ENCODE measurements at regions not wholly inside any gene's neighbourhood (a gene's known extent, or its start where the extent isn't known, plus 50 kb on each side); places are given as distances from the start of the nearest gene placed in this dataset.

DNA sequence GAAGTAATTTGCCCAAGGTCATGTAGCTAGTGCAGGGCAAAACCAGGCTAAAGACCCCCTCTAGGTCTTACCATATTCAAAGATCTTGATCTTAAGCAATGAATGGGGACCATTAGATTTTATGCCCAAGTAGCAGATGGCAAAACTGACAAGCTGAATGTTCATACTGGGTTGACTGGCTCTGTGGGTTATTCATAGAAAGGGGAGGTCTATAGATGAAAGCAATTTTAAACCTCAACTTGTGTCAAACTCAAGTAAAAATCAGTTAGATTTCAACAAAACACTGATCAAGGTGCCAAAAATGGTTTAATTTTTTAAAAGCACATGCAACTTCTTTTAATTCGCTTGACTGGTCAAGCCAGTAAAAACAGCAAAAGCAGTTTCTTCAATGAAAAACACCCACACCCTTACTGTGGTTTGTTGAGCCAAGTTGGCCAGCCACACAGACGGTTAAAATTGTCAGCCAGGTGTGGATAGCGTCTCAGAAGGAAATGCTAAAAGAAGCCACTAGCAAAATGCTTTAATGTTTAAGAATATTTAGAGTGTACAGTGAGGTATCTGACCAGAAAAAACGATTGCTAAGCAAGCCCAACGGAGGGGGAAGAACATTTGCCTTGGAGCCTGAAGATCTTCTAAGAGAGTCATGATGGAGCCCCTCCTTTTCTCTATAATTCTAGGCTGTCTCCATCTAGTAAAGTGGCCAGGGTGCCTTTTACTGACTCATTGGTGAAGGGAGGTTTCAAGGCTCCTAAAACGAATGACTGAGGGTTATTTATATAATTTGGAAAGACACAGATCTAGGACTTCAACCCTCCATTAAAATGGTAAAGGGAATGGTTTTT is 539.6 kb upstream of the CLINT1 start:
- POLR2A ChIA-PET: no interaction called here
- no peak for DNase-seq (ENCODE audit: extremely low spot score)
- TF ChIP-seq, protein P1, sequence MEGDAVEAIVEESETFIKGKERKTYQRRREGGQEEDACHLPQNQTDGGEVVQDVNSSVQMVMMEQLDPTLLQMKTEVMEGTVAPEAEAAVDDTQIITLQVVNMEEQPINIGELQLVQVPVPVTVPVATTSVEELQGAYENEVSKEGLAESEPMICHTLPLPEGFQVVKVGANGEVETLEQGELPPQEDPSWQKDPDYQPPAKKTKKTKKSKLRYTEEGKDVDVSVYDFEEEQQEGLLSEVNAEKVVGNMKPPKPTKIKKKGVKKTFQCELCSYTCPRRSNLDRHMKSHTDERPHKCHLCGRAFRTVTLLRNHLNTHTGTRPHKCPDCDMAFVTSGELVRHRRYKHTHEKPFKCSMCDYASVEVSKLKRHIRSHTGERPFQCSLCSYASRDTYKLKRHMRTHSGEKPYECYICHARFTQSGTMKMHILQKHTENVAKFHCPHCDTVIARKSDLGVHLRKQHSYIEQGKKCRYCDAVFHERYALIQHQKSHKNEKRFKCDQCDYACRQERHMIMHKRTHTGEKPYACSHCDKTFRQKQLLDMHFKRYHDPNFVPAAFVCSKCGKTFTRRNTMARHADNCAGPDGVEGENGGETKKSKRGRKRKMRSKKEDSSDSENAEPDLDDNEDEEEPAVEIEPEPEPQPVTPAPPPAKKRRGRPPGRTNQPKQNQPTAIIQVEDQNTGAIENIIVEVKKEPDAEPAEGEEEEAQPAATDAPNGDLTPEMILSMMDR (IDR thresholded peaks at IDR 0.05; ENCODE audit: control extremely low read depth, extremely low read depth, low read depth, missing control alignments): no peak
- CTCF ChIA-PET: interaction anchor here (1.0 kb wide), 1 partner anchor 17 kb away, joined by 4 read pairs; no protein-coding TSS in a partner anchor

DNA sequence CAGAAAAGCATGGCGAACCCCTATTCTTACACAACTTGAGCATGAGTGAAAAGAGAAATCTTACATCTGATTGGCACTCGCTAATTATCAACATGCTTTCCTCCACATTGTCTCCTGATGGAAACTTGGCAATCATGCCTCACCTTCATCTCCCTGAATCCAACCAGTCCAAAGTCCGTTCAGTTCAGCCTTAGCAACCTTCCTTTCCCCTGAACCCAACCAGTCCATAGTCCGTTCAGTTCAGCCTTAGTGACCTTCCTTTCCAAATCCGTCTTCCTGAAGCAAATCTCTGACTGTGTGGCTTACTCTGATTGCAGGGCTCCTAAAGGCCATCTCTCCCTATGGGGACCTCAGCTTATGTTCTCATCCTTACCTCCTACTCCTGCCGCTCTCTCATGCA is 538.3 kb upstream of the CLINT1 start:
- POLR2A ChIA-PET: no interaction called here
- DNase-seq (ENCODE audit: extremely low spot score): no peak
- TF ChIP-seq, protein P1 (IDR thresholded peaks at IDR 0.05; ENCODE audit: control extremely low read depth, extremely low read depth, low read depth, missing control alignments): no peak
- CTCF ChIA-PET: no interaction called here

DNA sequence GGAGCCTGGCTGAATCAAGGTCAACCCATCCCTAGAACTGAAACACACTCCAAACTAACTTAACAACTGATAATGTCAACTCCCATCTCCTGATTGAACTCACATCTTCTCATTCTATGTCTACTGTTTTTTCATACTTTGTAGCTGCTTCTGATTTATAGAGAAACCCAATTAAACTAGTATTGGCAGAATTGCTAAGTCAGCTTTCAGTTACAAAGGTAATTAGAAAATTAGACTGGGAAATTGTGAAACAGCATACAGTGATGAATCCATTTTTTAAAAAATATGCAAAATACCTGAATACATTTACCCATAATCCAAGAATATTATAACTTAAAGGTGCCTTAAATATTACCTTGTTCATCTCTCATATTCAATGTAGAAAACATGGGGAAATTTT is 535.2 kb upstream of the CLINT1 start:
- TF ChIP-seq, protein P1 (IDR thresholded peaks at IDR 0.05; ENCODE audit: control extremely low read depth, extremely low read depth, low read depth, missing control alignments): no peak
- no peak for DNase-seq (ENCODE audit: extremely low spot score)
- ChIA-PET POLR2A (no interaction called here), CTCF (interaction anchor here (1.4 kb wide), 1 partner anchor 15 kb away, joined by 3 read pairs; no protein-coding TSS in a partner anchor)

DNA sequence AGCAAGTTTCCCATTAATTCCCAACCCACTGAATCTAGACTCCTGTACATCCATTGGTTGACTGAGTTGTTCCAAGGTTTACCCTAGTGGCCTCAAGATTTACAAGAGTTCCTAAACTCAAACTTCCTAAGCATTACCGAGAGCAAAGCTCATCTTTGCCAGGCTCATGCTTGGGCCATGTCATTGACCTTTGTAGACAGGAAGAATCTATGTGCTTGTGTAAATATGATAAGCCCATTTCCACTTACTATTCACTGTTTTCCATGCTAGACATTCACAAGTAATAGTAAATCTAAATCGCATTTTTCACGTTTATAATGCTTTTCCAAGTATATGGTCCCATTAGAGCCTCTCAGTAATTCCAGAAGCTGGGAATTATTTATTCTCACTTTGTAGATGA is 534.5 kb upstream of the CLINT1 start:
- CTCF ChIA-PET: no interaction called here
- TF ChIP-seq, protein P1 (IDR thresholded peaks at IDR 0.05; ENCODE audit: control extremely low read depth, extremely low read depth, low read depth, missing control alignments): no peak
- POLR2A ChIA-PET: no interaction called here
- DNase-seq (ENCODE audit: extremely low spot score): no peak

DNA sequence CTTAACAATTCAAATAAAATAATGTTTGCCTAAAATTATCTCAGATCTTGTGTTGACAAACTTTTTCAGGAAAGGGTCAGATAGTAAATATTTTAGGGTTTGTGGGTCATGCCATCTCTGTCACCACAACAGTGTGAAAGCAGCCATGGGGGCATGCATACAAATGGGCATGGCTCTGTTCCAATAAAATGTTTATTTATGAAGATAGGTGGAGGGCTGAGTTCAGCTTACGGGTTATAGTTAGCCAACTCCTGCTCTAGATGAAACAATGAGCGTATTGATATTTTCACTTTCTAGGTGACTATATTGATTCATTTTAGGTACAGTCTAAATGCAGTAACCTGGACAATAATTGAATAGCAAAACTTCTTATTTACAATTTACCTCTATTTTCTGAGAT is 533.8 kb upstream of the CLINT1 start:
- no peak for DNase-seq (ENCODE audit: extremely low spot score)
- TF ChIP-seq, protein P1 (IDR thresholded peaks at IDR 0.05; ENCODE audit: control extremely low read depth, extremely low read depth, low read depth, missing control alignments): no peak
- ChIA-PET POLR2A (no interaction called here), CTCF (interaction anchor here (1.8 kb wide), 1 partner anchor 10 kb away, joined by 7 read pairs; no protein-coding TSS in a partner anchor)

DNA sequence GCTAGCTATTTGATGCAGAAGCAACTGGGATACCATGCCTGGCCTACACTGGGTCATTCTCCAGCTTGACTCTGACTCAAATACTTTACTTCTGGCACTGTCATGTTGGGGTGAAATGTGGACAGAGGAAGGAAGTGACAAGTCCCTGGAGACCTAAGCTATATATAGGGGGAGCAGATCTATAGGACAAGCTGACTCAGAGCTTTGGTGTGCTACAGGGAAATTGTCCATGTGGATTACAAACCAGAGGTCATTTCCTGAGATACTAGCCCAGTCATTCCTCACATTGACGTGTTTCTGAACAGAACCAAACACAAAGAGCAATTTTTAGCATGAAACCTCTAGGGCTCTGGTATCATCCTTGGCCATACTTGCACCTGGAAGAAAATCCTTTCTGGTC is 531.6 kb upstream of the CLINT1 start:
- ChIA-PET POLR2A (no interaction called here), CTCF (interaction anchor here (1.3 kb wide), 1 partner anchor 33 kb away, joined by 3 read pairs; no protein-coding TSS in a partner anchor)
- TF ChIP-seq, protein P1 (IDR thresholded peaks at IDR 0.05; ENCODE audit: control extremely low read depth, extremely low read depth, low read depth, missing control alignments): no peak
- DNase-seq (ENCODE audit: extremely low spot score): no peak
